AG20443 (cell line): ENCODE measurements at regions not wholly inside any gene's neighbourhood (a gene's known extent, or its start where the extent isn't known, plus 50 kb on each side); places are given as distances from the start of the nearest gene placed in this dataset.

ENCODE experiments used
- DNase-seq: peaks from one replicate; pipeline ENCODE4 v3.0.0; 2012; ENCODE audit warnings: low spot score, mixed read lengths

DNA sequence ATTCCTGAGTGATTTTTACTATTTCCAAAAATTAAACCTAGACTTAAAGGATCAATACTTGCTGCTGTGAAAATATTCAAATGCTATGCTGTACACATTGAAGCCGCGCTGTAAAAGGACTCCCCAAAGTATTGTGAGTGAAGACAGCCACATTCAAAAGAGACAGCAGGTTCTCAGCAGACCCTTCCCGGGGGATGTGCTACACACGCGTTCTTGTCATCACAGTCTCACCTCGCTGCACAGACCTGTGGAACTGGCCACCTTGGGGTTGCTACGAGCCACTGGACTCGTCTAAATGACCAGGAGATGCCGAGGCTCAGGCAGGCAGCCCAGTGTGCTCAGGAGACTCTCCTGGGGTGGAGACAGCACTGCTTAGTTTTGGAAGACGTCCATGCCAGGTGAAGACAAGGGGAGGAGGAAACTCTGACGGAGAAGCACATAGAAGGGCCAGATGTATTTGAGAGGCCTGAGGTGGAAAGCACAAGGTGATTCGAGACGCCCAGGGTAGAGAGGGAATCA is 367.7 kb upstream of the SHH start:
- DNase-seq = no peak

DNA sequence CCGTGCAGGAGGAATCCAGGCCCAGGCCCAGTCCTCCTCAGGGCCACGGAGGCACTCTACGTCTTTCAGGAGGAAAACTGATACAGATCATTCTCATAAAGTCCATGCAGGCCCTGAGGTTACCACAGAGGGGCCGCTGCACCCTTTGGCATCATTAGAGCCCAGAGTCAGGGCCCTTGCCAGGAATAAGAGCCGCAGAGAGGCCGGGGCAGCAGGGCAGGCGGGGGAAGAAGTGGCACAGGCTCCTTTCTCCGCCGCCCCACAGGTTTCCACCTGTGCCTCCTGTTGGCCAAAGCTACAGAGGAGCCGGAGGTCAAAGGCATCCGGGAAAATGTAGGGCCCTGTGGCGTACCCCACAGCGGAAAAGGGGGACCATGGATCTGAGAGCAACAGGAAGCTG is 366.6 kb upstream of the SHH start:
- DNase-seq = no peak

DNA sequence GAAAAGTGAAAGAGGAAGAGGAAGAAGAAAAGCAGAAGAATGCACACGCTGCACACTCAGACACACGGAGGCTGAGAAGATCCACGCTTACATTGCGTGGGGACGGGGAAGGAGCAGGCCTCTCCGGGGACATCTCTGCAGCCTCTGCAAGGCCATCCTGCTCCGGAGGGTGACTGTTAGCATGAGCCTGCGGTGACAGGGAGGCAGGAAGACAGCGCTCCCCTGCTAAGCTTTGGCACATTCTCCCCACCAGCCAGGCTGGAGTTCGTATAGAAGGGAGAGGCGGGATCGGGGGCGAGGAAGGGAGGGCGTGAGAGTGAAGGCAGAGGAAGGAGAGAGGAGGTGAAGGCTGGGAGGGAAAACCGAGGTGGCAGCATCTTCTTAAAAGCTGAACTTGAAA is 366.0 kb upstream of the SHH start:
- DNase-seq = no peak

- DNase-seq = no peak
Measured at GRCh38 chr7:156177422-156178055, 365.3 kb upstream of the SHH start.

GRCh38 chr7:156176039-156176438 is 363.8 kb upstream of the SHH start:
- no peak for DNase-seq

DNA sequence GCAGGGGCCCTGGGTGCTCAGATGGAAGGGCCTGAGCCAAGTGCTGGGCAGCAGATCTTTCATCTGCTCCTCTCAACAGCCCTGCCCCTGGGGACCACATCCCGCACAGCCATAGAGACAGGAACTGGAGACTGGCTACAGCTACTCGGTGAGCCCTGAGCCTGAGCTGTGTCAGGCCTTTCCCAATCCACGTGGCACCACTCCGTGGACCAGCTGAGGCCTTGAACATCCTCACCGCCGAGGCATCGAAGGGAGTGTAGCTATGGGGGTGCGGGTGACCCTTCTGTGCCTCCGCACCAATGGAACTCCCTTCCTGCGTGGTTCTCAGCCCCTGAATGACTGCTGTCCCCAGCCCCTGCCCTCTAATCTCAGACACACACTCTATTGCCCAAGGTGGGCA is 362.7 kb upstream of the SHH start:
- no peak for DNase-seq

GRCh38 chr7:156174428-156174827 is 362.2 kb upstream of the SHH start:
- no peak for DNase-seq

DNA sequence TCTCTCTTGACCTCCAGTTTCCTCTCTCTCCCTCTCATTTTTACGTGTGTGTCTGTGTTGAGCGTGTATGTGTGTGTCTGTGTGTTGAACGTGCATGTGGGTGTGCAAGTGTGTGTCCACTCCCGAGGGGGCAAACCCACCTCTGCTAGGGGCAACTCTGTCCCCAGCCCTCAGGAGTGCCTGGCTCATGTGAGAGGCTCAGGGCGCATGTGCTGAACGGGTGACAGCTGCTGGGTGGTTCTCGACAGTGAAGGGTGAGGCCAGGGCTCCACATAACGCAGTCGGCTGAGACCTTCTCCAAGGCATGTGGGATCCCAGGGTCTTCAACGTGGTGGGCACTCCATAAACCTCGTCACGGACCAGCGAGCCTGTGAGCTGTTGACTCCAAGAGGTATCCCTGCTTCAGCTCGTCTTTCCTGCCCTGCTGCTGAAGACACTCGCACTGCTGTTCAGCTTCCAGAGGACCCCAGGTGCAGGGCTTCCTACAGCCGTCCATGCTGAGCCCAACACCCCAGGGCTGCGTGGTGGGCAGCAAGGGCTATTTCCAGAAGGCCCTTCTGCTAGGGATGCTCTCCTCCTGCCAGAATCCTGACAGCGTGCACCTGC is 361.6 kb upstream of the SHH start:
- no peak for DNase-seq

DNA sequence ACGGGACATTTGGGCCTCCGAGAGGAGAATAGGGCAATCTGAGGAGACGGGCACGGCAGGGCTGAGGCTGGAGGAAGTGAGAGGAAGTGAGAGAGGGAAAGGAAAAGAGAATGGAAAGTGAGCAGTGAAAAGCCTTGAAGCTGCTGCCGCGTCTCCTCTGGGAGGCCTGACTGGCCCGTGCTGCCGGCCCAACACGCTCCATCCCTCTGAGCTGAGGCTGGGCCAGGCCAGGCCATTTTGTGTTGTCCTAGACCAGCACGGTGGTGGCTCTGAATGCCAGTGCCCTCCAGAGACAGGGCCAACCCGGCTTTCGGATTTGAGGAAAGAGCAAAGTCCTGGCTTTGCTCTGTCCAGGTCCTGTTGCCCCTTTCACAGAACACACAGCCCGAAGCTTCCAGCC is 361.1 kb upstream of the SHH start:
- no peak for DNase-seq

GRCh38 chr7:156172638-156173037 is 360.4 kb upstream of the SHH start:
- DNase-seq = no peak

DNA sequence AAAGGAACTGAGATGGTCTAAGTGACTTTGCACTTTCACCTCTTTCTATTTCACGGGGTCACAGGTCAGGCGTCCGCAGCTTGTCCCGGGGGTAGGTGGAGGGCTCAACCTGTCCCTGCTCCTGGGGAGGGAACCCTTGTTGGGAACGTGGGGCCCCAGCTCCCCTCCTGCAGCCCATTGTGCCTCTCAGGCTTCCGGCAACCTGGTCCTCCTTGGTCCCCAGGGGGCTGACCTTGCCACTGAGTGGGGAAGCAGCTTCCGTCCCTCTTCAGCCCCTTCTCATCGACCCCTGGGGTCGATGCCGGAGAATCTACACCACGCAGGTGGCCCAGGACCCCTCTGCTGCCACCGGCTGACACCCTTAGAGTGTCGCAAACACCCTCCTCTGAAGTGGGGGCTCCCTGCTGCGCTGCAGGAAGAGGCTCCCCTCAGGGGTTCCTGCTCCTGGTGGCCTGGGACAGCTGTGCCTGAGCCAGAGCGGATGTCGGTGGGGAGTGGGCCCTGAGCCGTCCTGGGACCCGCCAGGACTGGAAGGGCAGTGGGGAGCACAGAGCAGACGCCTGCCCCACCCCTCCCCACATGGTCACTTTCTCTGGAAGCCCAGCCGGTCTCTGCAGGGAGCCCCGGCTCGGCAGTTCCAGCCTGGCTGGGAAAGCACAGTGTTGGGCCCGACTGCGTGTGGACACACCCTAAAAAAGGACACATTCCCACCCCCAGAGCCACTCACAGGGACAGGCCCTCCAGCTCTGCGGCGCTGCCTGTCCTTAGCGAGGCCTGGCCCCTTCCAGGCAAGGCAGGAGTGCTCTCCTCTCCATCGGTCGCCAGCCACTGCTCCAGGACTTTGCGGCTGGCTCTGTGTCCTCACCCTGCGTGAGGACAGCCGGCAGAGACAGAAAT is 357.5 kb upstream of the SHH start:
- DNase-seq = no peak

- no peak for DNase-seq
Measured at GRCh38 chr7:156168434-156168833, 356.2 kb upstream of the SHH start.

DNA sequence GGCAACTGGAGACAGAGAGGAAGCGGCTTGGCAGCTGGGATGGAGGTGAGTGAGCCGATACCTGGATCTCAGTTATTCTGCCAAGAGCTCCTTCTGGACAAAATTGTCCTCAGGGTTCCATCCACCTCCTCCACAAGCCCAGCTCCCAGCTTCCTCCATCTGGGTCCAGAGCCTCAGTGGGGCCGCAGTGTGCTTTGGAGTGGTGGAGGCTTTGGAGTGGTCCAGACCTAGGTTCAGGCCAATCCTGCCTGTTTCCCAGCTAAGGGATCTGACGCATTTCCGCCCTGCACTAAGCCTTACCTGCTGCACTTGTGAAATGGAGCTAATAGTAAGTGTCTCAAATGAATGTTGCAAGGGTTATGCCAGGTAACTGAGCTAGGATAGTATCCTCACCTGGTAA is 355.7 kb upstream of the SHH start:
- no peak for DNase-seq

DNA sequence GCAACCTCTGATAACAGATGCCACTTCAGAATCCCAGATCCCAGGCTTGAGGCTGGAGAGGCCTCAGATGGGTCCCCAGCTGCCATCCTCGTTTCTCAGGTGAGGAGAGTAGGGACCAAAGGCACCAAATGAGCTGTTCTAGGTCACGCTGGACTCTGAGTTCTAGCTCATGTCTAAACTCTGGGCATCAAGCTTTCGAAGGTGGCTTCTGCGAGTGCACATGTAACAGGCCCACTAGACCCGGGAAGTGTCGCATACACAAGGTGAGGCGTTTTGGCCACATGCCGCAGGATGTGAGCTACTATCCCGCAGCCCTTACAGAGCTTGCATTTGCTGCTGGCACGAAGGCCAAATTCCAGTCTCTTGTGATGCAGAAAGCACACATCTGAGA is 355.1 kb upstream of the SHH start:
- DNase-seq = no peak

DNA sequence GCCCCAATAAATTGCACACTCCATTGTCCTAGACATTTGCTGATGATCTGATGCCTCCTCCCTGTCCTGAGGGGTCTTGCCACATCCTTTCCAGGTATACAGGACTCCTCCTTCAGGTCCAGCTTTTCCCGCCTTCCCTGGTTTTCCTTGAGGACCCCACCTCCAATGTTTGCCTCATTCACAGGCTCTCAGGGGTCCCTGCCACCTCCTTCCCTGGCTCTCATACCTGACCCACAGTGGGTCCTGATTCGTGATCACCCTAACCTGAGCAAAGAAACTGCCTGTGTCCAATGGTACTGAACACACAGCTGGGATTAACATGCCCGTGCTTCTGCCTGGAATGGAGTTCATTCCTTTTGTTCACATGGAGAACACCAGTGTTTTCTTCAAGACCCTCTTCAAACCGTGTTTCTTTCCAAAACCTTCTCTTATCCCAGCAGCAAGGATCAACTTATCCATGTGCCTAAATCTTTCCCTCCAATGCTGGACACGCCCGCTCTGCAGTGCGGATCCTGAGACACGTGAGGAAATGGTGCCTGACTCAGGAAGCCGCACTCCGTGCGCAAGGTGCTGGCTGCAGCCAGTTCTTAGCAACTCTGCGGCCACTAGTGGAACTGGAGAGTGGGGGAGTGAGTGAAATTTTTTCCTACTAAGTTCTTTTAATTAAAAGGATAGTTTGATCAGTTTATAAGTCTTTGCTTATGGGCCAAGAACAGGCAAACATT is 354.6 kb upstream of the SHH start:
- DNase-seq = no peak

DNA sequence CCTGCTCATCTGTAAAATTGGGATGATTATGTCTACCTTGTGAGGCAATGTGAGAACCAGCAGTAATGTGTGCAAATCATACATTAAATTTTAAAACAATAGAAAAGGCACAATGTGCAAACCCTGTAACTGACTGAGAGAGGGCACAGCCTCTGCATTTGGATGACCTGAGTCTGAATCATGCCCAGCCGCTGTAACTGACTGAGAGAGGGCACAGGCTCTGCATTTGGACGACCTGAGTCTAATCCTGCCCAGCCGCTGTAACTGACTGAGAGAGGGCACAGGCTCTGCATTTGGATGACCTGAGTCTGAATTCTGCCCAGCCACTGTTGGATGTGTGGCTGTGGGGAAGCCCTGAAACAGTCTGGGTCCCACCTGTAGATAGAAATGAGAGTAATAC is 351.5 kb upstream of the SHH start:
- no peak for DNase-seq

GRCh38 chr7:156162451-156162850 is 350.2 kb upstream of the SHH start:
- DNase-seq = no peak

DNA sequence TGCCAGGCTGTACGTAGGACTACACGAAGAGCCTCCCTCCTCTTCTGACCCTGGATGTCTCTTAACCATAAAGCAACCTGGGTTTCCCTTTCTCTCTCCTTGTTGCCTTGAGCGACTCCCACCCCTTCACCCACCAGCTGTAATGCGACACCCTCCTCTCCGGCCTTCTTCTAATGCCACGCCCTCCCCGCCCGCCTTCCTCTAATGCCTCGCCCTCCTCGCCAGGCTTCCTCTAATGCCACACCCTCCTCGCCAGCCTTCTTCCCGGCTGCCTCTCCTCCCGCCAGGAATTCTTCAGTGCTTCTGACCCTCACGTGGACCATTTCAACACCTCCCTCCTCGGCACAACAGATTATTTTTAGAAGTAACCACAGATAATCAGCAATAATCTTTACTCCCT is 348.5 kb upstream of the SHH start:
- DNase-seq = no peak

DNA sequence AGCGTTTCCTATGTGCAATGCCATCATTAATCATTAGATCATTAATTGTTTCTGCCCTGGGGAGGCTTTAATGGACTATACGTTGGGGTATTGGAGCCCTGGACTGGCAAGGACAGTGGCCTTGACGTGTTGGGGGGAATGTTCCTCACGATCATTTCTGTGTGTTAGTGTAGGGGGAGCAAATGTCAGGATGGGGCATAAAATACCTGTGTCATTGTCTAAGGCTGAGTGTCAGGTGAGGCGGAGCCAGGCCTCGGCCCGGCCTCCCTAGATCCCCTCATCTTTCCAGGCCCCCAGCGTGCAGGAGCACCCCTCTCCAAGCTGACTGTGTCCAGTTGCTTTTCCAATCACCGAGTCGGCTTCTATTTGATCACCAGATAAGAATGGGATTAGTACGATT is 346.4 kb upstream of the SHH start:
- no peak for DNase-seq

- no peak for DNase-seq
Measured at GRCh38 chr7:156158213-156158612, 345.9 kb upstream of the SHH start.

- DNase-seq = no peak
Measured at GRCh38 chr7:156157409-156158012, 345.2 kb upstream of the SHH start.
